22Rv1 (cell line): ENCODE measurements at regions not wholly inside any gene's neighbourhood (a gene's known extent, or its start where the extent isn't known, plus 50 kb on each side); places are given as distances from the start of the nearest gene placed in this dataset.

ENCODE experiments used
- CTCF ChIP-seq: fragments of 450-650 bp; IDR thresholded peaks from 2 replicates; pipeline ENCODE4 v1.5.1; 2017; ENCODE audit warnings: mild to moderate bottlenecking
- ZFX ChIP-seq: fragments of 450-650 bp; IDR thresholded peaks from 2 replicates; pipeline ENCODE4 v1.6.1; 2017; ENCODE audit warnings: antibody characterized with exemption, borderline replicate concordance

- TF ChIP-seq CTCF (peak; percentile 19; the same call in 1 of the 2 replicates), ZFX (no peak)
These were observed 180.0 kb upstream of the INHBA start for GRCh38 chr7:41882745-41883420.
